ENCODE measurements at regions not wholly inside any gene's neighbourhood (a gene's known extent, or its start where the extent isn't known, plus 50 kb on each side); places are given as distances from the start of the nearest gene placed in this dataset.
A peak's percentile ranks its signal among the peaks of the same experiment; 100 is the strongest.

- Histone ChIP-seq H3K27ac (ENCODE audit: low read length) (peak overlapping the region; percentile 42), H3K4me1 (ENCODE audit: control insufficient read depth, insufficient read depth, low read length) (peaks cover 38% of the 10 kb centered on the region), H3K4me3 (ENCODE audit: low read length) (no peak overlapping the region), H3K36me3 (ENCODE audit: control insufficient read depth, insufficient read depth, low read length) (no peaks in the 10 kb centered on the region), H3K9me3 (ENCODE audit: control insufficient read depth, low read depth, low read length) (no peaks in the 10 kb centered on the region), H3K27me3 (ENCODE audit: control insufficient read depth, insufficient read depth, low read length) (no peaks in the 10 kb centered on the region)
- peak in 1 of 2 donors; percentile 65 for DNase-seq
- WGBS (ENCODE audit: insufficient coverage, low lambda C conversion rate): 0% methylated on average over 1 of the region's 3 CpGs
Measured at GRCh38 chr6:105570416-105570815, 167.5 kb upstream of the PREP start.

DNA sequence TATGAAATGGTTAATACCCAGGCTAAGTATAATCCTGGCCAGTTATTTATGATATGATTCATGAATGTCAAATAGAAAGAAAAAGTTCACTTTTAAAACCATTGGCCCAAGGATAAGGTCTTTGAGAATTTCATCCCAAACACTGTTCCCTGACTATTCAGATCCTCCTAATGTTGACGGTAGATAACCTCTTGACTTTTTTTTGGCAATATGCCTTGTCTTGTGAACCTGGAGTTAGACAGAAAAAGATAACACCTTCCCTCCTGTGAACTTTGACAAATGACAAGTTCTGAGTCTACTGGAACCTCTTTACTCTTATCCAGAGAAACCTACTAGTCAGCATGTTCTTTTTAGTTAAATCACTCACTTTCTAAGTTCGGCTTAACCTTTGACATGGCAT is 166.8 kb upstream of the PREP start:
- H3K4me1 ChIP-seq (ENCODE audit: control insufficient read depth, insufficient read depth, low read length): peaks cover 38% of the 10 kb centered on the region
- no peak overlapping the region for H3K4me3 ChIP-seq (ENCODE audit: low read length)
- peaks cover 3% of the 10 kb centered on the region for H3K9me3 ChIP-seq (ENCODE audit: control insufficient read depth, low read depth, low read length)
- WGBS (ENCODE audit: insufficient coverage, low lambda C conversion rate): no CpG with 5 or more reads among the region's 2 CpGs
- DNase-seq: peak; percentile 71 to 88
- no peaks in the 10 kb centered on the region for H3K36me3 ChIP-seq (ENCODE audit: control insufficient read depth, insufficient read depth, low read length)
- H3K27ac ChIP-seq (ENCODE audit: low read length): peak overlapping the region; percentile 79
- no peaks in the 10 kb centered on the region for H3K27me3 ChIP-seq (ENCODE audit: control insufficient read depth, insufficient read depth, low read length)

- H3K27ac ChIP-seq (ENCODE audit: low read length): peak overlapping the region; percentile 79
- DNase-seq: peak in 1 of 2 donors; percentile 29
- 0% methylated on average over 1 of the region's 1 CpG for WGBS (ENCODE audit: insufficient coverage, low lambda C conversion rate)
- no peak overlapping the region for H3K4me3 ChIP-seq (ENCODE audit: low read length)
- H3K4me1 ChIP-seq (ENCODE audit: control insufficient read depth, insufficient read depth, low read length): peaks cover 38% of the 10 kb centered on the region
- H3K27me3 ChIP-seq (ENCODE audit: control insufficient read depth, insufficient read depth, low read length): no peaks in the 10 kb centered on the region
- H3K36me3 ChIP-seq (ENCODE audit: control insufficient read depth, insufficient read depth, low read length): no peaks in the 10 kb centered on the region
- H3K9me3 ChIP-seq (ENCODE audit: control insufficient read depth, low read depth, low read length): peaks cover 3% of the 10 kb centered on the region
Measured at GRCh38 chr6:105568751-105569150, 165.9 kb upstream of the PREP start.

GRCh38 chr6:105568142-105568541 is 165.3 kb upstream of the PREP start:
- Histone ChIP-seq H3K36me3 (ENCODE audit: control insufficient read depth, insufficient read depth, low read length) (no peaks in the 10 kb centered on the region), H3K27me3 (ENCODE audit: control insufficient read depth, insufficient read depth, low read length) (no peaks in the 10 kb centered on the region), H3K27ac (ENCODE audit: low read length) (peak overlapping the region; percentile 79), H3K4me3 (ENCODE audit: low read length) (no peak overlapping the region), H3K4me1 (ENCODE audit: control insufficient read depth, insufficient read depth, low read length) (peaks cover 38% of the 10 kb centered on the region), H3K9me3 (ENCODE audit: control insufficient read depth, low read depth, low read length) (peaks cover 3% of the 10 kb centered on the region)
- peak; percentile 73 to 83 for DNase-seq
- no CpG with 5 or more reads among the region's 2 CpGs for WGBS (ENCODE audit: insufficient coverage, low lambda C conversion rate)

DNA sequence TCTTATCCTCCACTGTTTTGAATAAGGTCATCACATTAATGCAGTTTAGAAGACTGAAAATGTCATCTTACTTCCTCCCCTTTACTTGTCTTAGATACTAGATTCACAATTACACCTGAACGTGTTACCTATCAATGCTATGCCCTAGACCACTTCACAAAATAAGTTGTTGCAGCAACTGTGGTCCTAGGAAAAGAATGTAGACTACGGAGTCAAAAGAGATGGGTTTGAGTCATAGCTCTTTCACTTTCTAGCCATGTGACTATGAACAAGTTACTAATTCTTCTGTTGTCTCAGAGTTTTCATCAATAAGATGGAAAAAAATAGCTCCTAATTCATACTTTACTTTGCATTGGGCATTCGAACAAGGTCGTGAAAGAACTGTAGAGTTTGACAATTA is 164.3 kb upstream of the PREP start:
- peak in 1 of 2 donors; percentile 37 for DNase-seq
- H3K36me3 ChIP-seq (ENCODE audit: control insufficient read depth, insufficient read depth, low read length): no peaks in the 10 kb centered on the region
- H3K4me1 ChIP-seq (ENCODE audit: control insufficient read depth, insufficient read depth, low read length): peaks cover 38% of the 10 kb centered on the region
- no peaks in the 10 kb centered on the region for H3K27me3 ChIP-seq (ENCODE audit: control insufficient read depth, insufficient read depth, low read length)
- no peak overlapping the region for H3K4me3 ChIP-seq (ENCODE audit: low read length)
- 100% methylated on average over 1 of the region's 4 CpGs for WGBS (ENCODE audit: insufficient coverage, low lambda C conversion rate)
- peaks cover 3% of the 10 kb centered on the region for H3K9me3 ChIP-seq (ENCODE audit: control insufficient read depth, low read depth, low read length)
- peak overlapping the region; percentile 79 for H3K27ac ChIP-seq (ENCODE audit: low read length)

DNA sequence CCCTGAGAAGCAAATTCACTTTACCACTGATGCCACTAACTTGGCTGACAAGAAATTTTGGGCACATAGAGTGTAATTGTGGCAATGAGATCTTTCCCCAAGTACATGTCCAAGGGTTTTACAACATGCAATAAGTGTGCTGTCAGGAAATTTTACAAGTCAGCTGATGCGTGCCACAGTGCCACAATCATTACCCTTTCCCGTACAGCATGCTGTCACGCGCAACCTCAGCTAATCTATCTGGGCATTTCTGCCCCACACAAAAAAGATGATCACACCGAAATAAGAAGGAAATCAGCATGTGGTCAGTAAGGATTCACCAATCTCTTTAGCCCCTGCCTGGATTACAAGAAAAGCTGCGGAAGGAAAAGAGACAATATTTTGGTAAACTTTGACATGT is 163.6 kb upstream of the PREP start:
- peak overlapping the region; percentile 79 for H3K27ac ChIP-seq (ENCODE audit: low read length)
- peak; percentile 81 to 86 for DNase-seq
- 63% methylated on average over 3 of the region's 6 CpGs for WGBS (ENCODE audit: insufficient coverage, low lambda C conversion rate)
- H3K27me3 ChIP-seq (ENCODE audit: control insufficient read depth, insufficient read depth, low read length): no peaks in the 10 kb centered on the region
- no peaks in the 10 kb centered on the region for H3K36me3 ChIP-seq (ENCODE audit: control insufficient read depth, insufficient read depth, low read length)
- H3K4me3 ChIP-seq (ENCODE audit: low read length): no peak overlapping the region
- H3K9me3 ChIP-seq (ENCODE audit: control insufficient read depth, low read depth, low read length): peaks cover 3% of the 10 kb centered on the region
- H3K4me1 ChIP-seq (ENCODE audit: control insufficient read depth, insufficient read depth, low read length): peaks cover 38% of the 10 kb centered on the region

DNA sequence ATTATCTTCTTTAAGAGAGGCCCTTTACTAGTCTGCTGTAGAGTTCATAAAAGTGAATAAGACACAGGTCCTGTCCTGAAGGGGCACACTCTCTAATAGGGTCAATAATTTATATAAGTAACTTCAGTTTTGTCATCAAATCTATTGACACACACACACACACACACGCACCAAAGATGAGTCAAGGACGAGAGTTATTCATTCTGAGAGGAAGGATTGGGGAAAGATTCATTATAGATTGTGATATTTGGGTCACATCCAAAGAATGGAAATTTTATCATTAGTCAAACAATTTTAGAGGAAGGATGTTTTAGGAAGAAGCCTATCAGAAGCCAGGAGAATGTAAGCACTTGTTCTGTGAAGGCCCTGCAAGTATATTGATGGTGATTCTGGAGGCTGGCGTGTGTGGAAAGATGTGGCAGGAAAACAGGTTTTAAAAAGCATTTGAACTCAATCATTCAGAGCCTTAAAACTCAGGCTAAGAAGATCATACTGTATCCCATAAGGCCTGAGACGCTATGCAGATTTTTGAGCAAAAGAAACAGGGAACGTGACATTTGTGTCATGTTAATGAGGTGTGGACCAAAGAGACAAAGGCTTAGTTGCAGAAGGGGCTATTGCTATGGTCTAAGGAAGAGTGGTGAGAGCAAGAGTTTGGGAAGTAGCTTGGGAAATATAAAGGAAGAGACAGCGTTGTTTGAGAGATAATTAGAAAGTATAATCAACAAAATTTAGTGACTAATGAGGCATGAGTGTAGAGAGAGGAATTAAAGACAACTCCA is 161.4 kb upstream of the PREP start:
- H3K36me3 ChIP-seq (ENCODE audit: control insufficient read depth, insufficient read depth, low read length): no peaks in the 10 kb centered on the region
- DNase-seq: no peak
- peaks cover 3% of the 10 kb centered on the region for H3K9me3 ChIP-seq (ENCODE audit: control insufficient read depth, low read depth, low read length)
- no peaks in the 10 kb centered on the region for H3K27me3 ChIP-seq (ENCODE audit: control insufficient read depth, insufficient read depth, low read length)
- no peak overlapping the region for H3K4me3 ChIP-seq (ENCODE audit: low read length)
- H3K27ac ChIP-seq (ENCODE audit: low read length): no peak overlapping the region
- H3K4me1 ChIP-seq (ENCODE audit: control insufficient read depth, insufficient read depth, low read length): peaks cover 31% of the 10 kb centered on the region
- 93% methylated on average over 3 of the region's 6 CpGs for WGBS (ENCODE audit: insufficient coverage, low lambda C conversion rate)

GRCh38 chr6:105562027-105562426 is 159.1 kb upstream of the PREP start:
- no peak overlapping the region for H3K27ac ChIP-seq (ENCODE audit: low read length)
- H3K4me1 ChIP-seq (ENCODE audit: control insufficient read depth, insufficient read depth, low read length): peaks cover 12% of the 10 kb centered on the region
- no peaks in the 10 kb centered on the region for H3K36me3 ChIP-seq (ENCODE audit: control insufficient read depth, insufficient read depth, low read length)
- 100% methylated on average over 1 of the region's 1 CpG for WGBS (ENCODE audit: insufficient coverage, low lambda C conversion rate)
- peaks cover 3% of the 10 kb centered on the region for H3K9me3 ChIP-seq (ENCODE audit: control insufficient read depth, low read depth, low read length)
- no peak overlapping the region for H3K4me3 ChIP-seq (ENCODE audit: low read length)
- H3K27me3 ChIP-seq (ENCODE audit: control insufficient read depth, insufficient read depth, low read length): no peaks in the 10 kb centered on the region
- DNase-seq: no peak

DNA sequence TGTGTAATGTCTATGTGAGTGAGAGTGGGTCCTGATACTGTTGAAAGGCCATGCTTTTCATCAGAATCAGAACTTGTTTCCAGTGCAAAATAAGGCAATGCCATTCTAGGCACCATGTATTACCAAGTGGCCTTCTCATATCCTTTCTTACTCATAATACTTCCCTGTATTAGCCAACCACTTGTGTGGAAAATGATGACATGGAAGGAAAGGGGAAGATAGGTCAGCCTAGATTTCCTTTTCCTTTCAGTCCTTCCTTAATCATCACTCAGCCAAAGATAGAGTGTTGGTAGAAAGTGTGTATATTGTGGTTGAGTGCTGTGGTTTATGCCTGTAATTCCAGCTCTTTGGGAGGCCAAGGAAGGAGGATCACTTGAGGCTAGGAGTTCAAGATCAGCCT is 158.6 kb upstream of the PREP start:
- H3K9me3 ChIP-seq (ENCODE audit: control insufficient read depth, low read depth, low read length): peaks cover 3% of the 10 kb centered on the region
- H3K4me1 ChIP-seq (ENCODE audit: control insufficient read depth, insufficient read depth, low read length): peaks cover 7% of the 10 kb centered on the region
- DNase-seq: no peak
- no peak overlapping the region for H3K27ac ChIP-seq (ENCODE audit: low read length)
- no peak overlapping the region for H3K4me3 ChIP-seq (ENCODE audit: low read length)
- no peaks in the 10 kb centered on the region for H3K27me3 ChIP-seq (ENCODE audit: control insufficient read depth, insufficient read depth, low read length)
- H3K36me3 ChIP-seq (ENCODE audit: control insufficient read depth, insufficient read depth, low read length): no peaks in the 10 kb centered on the region

- H3K27ac ChIP-seq (ENCODE audit: low read length): no peak overlapping the region
- DNase-seq: no peak
- H3K36me3 ChIP-seq (ENCODE audit: control insufficient read depth, insufficient read depth, low read length): no peaks in the 10 kb centered on the region
- WGBS (ENCODE audit: insufficient coverage, low lambda C conversion rate): no CpG with 5 or more reads among the region's 2 CpGs
- H3K4me1 ChIP-seq (ENCODE audit: control insufficient read depth, insufficient read depth, low read length): no peaks in the 10 kb centered on the region
- H3K9me3 ChIP-seq (ENCODE audit: control insufficient read depth, low read depth, low read length): peaks cover 3% of the 10 kb centered on the region
- no peak overlapping the region for H3K4me3 ChIP-seq (ENCODE audit: low read length)
- H3K27me3 ChIP-seq (ENCODE audit: control insufficient read depth, insufficient read depth, low read length): no peaks in the 10 kb centered on the region
Measured at GRCh38 chr6:105560611-105561066, 157.8 kb upstream of the PREP start.

DNA sequence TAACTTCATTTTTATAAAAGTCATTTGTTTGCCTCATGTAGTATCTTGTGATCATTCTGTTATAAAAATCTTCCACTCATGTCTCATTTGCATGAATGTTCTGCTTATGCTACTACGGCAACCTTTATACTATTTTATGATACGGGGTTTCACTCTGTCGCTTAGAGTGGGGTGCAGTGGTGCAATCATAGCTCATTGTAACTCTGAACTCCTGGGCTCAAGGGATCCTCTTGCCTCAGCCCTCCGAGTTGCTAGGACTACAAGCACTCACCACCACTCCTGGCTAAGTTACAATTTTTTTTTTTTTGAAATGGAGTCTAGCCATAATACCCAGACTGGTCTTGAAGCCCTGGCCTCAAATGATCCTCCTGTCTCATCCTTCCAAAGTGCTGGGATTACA is 154.4 kb upstream of the PREP start:
- H3K27me3 ChIP-seq (ENCODE audit: control insufficient read depth, insufficient read depth, low read length): no peaks in the 10 kb centered on the region
- no peaks in the 10 kb centered on the region for H3K36me3 ChIP-seq (ENCODE audit: control insufficient read depth, insufficient read depth, low read length)
- peak overlapping the region; percentile 57 for H3K27ac ChIP-seq (ENCODE audit: low read length)
- WGBS (ENCODE audit: insufficient coverage, low lambda C conversion rate): 20% methylated on average over 1 of the region's 4 CpGs
- no peak overlapping the region for H3K4me3 ChIP-seq (ENCODE audit: low read length)
- no peaks in the 10 kb centered on the region for H3K9me3 ChIP-seq (ENCODE audit: control insufficient read depth, low read depth, low read length)
- peak; percentile 73 to 84 for DNase-seq
- H3K4me1 ChIP-seq (ENCODE audit: control insufficient read depth, insufficient read depth, low read length): peaks cover 15% of the 10 kb centered on the region
